ENCODE measurements at regions not wholly inside any gene's neighbourhood (a gene's known extent, or its start where the extent isn't known, plus 50 kb on each side); places are given as distances from the start of the nearest gene placed in this dataset.

GRCh38 chr5:99020698-99021048 is 91.9 kb upstream of the CHD1 start:
- Histone ChIP-seq H3K27ac (ENCODE audit: low read depth, low read length, poor library complexity, severe bottlenecking) (no peak overlapping the region), H3K4me1 (ENCODE audit: insufficient read depth, low read length, poor library complexity, severe bottlenecking) (no peaks in the 10 kb centered on the region), H3K9me2 (ENCODE audit: insufficient read depth, low read length) (no peaks in the 10 kb centered on the region), H3K9me3 (ENCODE audit: low read length) (no peaks in the 10 kb centered on the region), H3K4me3 (ENCODE audit: low read depth, low read length, poor library complexity, severe bottlenecking) (no peak overlapping the region), H4K20me1 (ENCODE audit: insufficient read depth, low read length) (no peaks in the 10 kb centered on the region), H2AFZ (ENCODE audit: low read length) (no peak overlapping the region), H3K4me2 (ENCODE audit: low read length) (no peak overlapping the region), H3K36me3 (ENCODE audit: insufficient read depth, low read length) (no peaks in the 10 kb centered on the region), H3K79me2 (ENCODE audit: insufficient read depth, low read depth, low read length) (no peaks in the 10 kb centered on the region)
- TF ChIP-seq CTCF (conservative IDR thresholded peaks at IDR 0.05; ENCODE audit: low read length) (no peak), EZH2phosphoT487 (IDR thresholded peaks at IDR 0.05; ENCODE audit: borderline replicate concordance, low read depth, low read length) (no peak)
- intact Hi-C loops (cut with micrococcal nuclease; ENCODE audit: unreplicated experiment) = no loop called here
- POLR2A ChIA-PET = interaction anchor here (0.5 to 0.8 kb wide), 3 partner anchors 55 to 1773 kb away, joined by 3 to 4 read pairs (median 3); no protein-coding TSS in a partner anchor
- no peak for DNase-seq (ENCODE audit: low spot score)
- no TSS peak for BruUV-seq (replicated peaks)
- CTCF ChIA-PET (ENCODE audit: unreplicated experiment) = no interaction called here

- no peak for TF ChIP-seq CTCF (conservative IDR thresholded peaks at IDR 0.05; ENCODE audit: low read length)
- TF ChIP-seq EZH2phosphoT487 (IDR thresholded peaks at IDR 0.05; ENCODE audit: borderline replicate concordance, low read depth, low read length) = no peak
- Histone ChIP-seq H3K4me2 (ENCODE audit: low read length) (no peak overlapping the region), H3K4me3 (ENCODE audit: low read depth, low read length, poor library complexity, severe bottlenecking) (no peak overlapping the region), H2AFZ (ENCODE audit: low read length) (no peak overlapping the region), H3K79me2 (ENCODE audit: insufficient read depth, low read depth, low read length) (no peaks in the 10 kb centered on the region), H3K4me1 (ENCODE audit: insufficient read depth, low read length, poor library complexity, severe bottlenecking) (no peaks in the 10 kb centered on the region), H3K36me3 (ENCODE audit: insufficient read depth, low read length) (no peaks in the 10 kb centered on the region), H3K9me2 (ENCODE audit: insufficient read depth, low read length) (no peaks in the 10 kb centered on the region), H3K9me3 (ENCODE audit: low read length) (no peaks in the 10 kb centered on the region), H3K27ac (ENCODE audit: low read depth, low read length, poor library complexity, severe bottlenecking) (no peak overlapping the region), H4K20me1 (ENCODE audit: insufficient read depth, low read length) (no peaks in the 10 kb centered on the region)
- CTCF ChIA-PET (ENCODE audit: unreplicated experiment) = no interaction called here
- POLR2A ChIA-PET = interaction anchor here (0.7 to 0.8 kb wide), 2 partner anchors 54 to 111 kb away, joined by 3 read pairs; no protein-coding TSS in a partner anchor
- intact Hi-C loops (cut with micrococcal nuclease; ENCODE audit: unreplicated experiment) = no loop called here
- DNase-seq (ENCODE audit: low spot score) = no peak
- BruUV-seq (replicated peaks) = no TSS peak
Observed at GRCh38 chr5:99019812-99020697, 91.2 kb upstream of the CHD1 start.

GRCh38 chr5:99019254-99019653 is 90.4 kb upstream of the CHD1 start:
- Histone ChIP-seq H3K9me3 (ENCODE audit: low read length) (no peaks in the 10 kb centered on the region), H3K27ac (ENCODE audit: low read depth, low read length, poor library complexity, severe bottlenecking) (no peak overlapping the region), H3K9me2 (ENCODE audit: insufficient read depth, low read length) (no peaks in the 10 kb centered on the region), H3K79me2 (ENCODE audit: insufficient read depth, low read depth, low read length) (no peaks in the 10 kb centered on the region), H3K36me3 (ENCODE audit: insufficient read depth, low read length) (no peaks in the 10 kb centered on the region), H2AFZ (ENCODE audit: low read length) (no peak overlapping the region), H3K4me1 (ENCODE audit: insufficient read depth, low read length, poor library complexity, severe bottlenecking) (no peaks in the 10 kb centered on the region), H3K4me2 (ENCODE audit: low read length) (no peak overlapping the region), H3K4me3 (ENCODE audit: low read depth, low read length, poor library complexity, severe bottlenecking) (no peak overlapping the region), H4K20me1 (ENCODE audit: insufficient read depth, low read length) (no peaks in the 10 kb centered on the region)
- no peak for TF ChIP-seq EZH2phosphoT487 (IDR thresholded peaks at IDR 0.05; ENCODE audit: borderline replicate concordance, low read depth, low read length)
- TF ChIP-seq CTCF (conservative IDR thresholded peaks at IDR 0.05; ENCODE audit: low read length) = no peak
- no peak for DNase-seq (ENCODE audit: low spot score)
- BruUV-seq (replicated peaks) = no TSS peak
- intact Hi-C loops (cut with micrococcal nuclease; ENCODE audit: unreplicated experiment) = no loop called here
- ChIA-PET CTCF (ENCODE audit: unreplicated experiment) (no interaction called here), POLR2A (no interaction called here)
